A172 (cell line): ENCODE measurements at regions not wholly inside any gene's neighbourhood (a gene's known extent, or its start where the extent isn't known, plus 50 kb on each side); places are given as distances from the start of the nearest gene placed in this dataset.
"Not testable (repeated sequence)": the region's sequence is repeated elsewhere in the genome, so short reads cannot be mapped to it uniquely, and the experiment has no call there.

Source experiments
- DNase-seq: peaks from one replicate; pipeline ENCODE4 v3.0.0-alpha.2; 2015; ENCODE audit warnings: low spot score

- DNase-seq = no peak
These were observed 296.8 kb downstream of the RAB38 start for GRCh38 chr11:87878373-87878825.

DNA sequence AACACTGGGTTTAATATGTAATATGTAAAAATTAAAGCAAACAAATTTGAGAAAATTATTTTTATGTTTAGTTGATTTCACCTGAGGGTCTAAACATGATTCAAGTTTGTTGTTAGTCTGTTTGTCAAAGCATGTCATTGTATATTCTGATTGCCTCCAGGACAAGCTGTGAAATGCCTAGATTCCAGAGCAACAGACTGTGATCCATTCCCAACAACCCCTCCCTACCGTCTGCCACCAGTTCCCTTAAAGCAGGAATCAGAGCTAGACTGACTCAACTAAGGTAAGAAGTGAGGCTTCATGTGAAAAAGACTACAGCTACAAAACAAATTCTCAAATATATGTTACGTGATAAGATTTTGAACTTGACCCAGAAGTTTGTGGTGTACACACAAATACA is 304.2 kb downstream of the RAB38 start:
- DNase-seq = no peak

GRCh38 chr11:87870086-87870485 is 305.2 kb downstream of the RAB38 start:
- DNase-seq = no peak

GRCh38 chr11:87866951-87867350 is 308.3 kb downstream of the RAB38 start:
- no peak for DNase-seq

- DNase-seq = no peak
These were observed 314.2 kb downstream of the RAB38 start for GRCh38 chr11:87861030-87861429.

GRCh38 chr11:87859636-87860035 is 315.6 kb downstream of the RAB38 start:
- no peak for DNase-seq

- DNase-seq = no peak
These were observed 323.4 kb downstream of the RAB38 start for GRCh38 chr11:87851827-87852226.

- DNase-seq = peak; percentile 57
These were observed 324.0 kb downstream of the RAB38 start for GRCh38 chr11:87851234-87851633.

DNA sequence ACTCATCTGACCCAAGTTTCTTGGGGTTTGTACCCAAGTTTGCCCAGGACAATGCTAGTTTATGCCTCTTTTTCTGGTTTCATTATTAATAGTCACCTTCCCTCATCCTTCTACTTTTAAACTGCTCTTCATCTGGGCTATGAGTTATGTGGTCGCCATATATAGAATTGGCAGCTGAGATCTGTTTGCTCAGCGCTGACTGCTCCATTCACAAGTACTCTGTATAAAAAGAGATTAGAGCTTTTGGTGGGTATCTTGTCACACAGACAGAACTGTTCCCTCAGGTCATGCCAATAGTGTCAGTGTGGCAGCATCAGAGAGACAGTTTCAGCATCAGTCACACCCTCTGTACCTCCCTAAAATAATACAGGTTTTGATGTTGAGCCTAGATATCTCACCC is 326.0 kb downstream of the RAB38 start:
- DNase-seq = no peak

DNA sequence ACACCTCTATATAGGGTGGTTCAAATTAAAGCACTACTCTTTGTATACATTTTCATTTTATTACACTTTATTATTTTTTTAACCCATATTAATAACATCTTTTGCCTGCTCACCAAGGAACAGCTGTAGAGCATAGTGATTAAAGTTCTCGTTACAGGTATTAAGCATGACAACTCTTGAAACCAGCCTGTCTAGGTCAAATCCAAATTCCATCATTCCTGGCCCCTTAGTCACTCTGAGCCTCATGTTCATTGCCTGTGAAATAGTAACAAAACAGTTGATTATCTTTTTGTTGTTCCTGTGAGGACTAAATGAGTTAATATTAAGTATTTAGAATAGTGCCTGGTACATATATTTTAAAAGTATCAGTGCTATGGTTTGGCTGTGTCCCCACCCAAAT is 334.5 kb downstream of the RAB38 start:
- DNase-seq = no peak

DNA sequence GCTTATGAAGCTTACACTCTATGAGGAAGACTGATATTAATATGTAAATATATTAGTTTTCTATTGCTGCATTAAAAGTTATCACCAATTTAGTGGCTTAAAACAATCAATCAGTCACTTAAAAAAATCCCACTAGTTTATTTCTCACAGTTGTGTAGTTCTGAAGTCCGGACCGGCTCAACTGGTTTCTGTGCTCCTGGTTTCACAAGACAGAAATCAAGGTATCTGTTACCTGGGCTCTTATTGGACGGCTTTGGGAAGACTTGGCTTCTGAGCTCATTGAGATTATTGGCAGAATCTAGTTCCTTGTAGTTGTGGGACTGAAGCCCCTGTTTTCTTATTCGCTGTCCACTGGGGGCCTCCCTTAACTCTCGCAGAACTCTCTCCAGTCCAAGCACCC is 343.0 kb downstream of the RAB38 start:
- no peak for DNase-seq

- no peak for DNase-seq
These were observed 355.2 kb downstream of the RAB38 start for GRCh38 chr11:87820011-87820410.

DNA sequence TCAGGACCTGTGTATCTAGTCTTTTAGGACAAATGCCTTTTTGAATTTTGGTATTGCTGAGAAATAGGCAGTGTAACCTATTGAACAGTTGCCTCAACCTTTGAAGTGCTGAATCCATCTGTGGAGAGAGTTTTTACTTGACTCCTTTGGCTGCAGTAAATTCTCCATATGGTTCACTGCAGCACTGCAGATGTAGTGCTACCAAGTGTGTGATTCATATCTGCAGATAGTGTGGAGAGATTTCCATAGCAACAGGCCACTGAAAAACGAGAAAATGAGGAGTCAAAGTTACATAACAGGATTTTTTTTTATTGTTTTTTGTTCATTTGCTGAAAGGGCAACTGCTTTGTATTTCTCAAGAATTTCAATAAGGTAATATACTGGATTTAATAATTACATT is 356.1 kb downstream of the RAB38 start:
- no peak for DNase-seq

GRCh38 chr11:87812571-87813365 is 362.5 kb downstream of the RAB38 start:
- no peak for DNase-seq

GRCh38 chr11:87810486-87810885 is 364.8 kb downstream of the RAB38 start:
- no peak for DNase-seq

DNA sequence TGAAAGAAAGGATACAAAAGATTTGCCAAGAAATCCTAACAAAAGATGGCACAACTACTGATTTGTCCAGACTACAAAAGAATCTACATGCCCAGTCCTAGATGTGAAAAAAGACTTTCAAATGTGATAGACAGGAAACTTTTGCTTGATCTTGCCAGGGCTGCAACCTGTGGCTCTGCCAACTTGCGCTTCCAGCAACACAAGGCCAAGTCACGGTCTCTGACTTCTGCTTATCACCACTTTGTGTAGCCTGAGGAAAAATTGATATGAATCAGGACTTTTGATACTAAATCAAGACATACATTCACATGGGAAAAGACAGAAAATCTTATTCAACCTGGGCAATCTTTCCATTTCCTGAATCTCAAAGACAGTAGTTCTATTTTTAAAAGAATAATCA is 366.0 kb downstream of the RAB38 start:
- no peak for DNase-seq

GRCh38 chr11:87804176-87804575 is 371.1 kb downstream of the RAB38 start:
- DNase-seq = no peak

GRCh38 chr11:87803748-87804147 is 371.5 kb downstream of the RAB38 start:
- DNase-seq = no peak

DNA sequence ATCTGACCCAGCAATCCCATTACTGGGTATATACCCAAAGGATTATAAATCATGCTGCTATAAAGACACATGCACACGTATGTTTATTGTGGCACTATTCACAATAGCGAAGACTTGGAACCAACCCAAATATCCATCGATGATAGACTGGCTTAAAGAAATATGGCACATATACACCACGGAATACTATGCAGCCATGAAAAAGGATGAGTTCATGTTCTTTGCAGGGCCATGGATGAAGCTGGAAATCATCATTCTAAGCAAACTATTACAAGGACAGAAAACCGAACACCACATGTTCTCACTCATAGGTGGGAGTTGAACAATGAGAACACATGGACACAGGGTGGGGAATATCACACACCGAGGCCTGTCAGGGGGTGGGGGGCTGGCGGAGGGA is 390.4 kb downstream of the RAB38 start:
- not testable (repeated sequence) for DNase-seq

DNA sequence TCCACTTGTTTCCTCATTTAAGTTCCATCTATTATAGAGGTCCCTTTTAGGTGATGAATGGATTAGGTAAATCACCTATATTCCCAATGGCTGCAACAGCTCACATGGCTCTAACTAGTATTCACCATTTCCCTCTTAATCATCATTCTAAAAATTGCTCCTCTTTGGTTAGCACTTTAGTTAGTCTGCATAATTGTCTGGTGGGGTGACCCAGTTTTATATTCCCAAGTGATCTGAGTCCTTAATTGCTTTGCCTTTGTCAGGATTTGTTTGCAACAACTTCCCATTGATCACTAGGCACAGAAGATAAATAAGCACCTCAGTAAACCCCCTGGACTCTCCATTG is 395.2 kb downstream of the RAB38 start:
- DNase-seq = no peak

DNA sequence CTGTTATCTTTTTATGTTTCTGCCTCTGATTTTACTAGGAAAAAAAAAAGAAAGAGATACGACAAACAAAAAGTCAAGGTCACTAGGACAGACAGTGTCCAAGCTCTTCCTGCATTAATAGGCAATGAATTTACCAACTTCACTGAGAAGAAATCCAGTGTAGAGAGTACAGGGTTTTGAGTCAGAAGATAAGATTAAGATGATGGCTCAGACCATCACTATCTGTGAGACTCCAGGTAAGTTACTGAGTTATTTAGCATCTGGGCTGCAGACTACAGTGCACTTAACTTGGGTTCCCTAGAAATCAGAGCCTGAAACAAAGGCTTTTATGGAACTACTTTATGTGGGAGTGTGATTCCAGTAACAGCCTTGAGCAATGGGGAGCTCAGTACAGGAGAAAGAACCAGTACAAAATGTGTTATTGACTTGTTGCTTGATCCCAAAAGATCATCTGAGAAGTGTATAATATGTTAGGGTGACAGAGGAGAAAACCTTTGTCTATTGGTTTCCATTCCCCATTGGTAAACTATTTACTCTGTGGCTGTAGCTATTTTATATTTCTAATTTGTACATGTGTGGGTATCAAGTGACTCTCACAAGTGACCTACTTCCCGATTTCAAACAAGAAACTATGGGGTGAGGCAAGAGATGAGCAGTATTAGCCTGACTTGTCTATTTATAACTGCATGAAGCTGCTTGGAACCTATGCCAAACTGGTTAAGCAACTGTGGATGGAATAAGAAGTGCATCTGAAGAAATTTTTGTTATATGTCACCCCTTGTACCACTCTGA is 395.8 kb downstream of the RAB38 start:
- DNase-seq = no peak

- peak; percentile 18 for DNase-seq
These were observed 396.9 kb downstream of the RAB38 start for GRCh38 chr11:87778357-87778756.

DNA sequence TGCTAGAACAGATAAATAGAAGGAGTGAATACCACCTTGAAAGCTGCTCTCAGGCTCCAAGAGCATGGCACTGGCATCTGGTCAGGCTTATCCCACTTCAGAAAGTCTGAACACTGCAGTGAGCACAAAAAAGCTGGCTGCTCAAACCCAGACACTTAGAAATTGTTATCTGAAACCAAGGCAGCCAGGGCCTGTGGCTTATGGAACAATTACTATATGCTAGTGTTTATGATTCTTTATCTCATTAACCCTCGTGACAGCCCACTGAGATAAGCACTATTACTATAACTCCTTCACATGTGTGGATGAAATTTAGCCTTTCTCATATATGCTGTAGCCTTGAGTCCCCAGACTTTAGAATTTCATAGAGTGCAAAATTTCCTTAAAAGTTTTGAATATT is 400.2 kb downstream of the RAB38 start:
- DNase-seq = no peak
